H1 (cell line): ENCODE measurements at regions not wholly inside any gene's neighbourhood (a gene's known extent, or its start where the extent isn't known, plus 50 kb on each side); places are given as distances from the start of the nearest gene placed in this dataset.

ENCODE experiments used
- CTCF ChIA-PET: fragments of 300-600 bp; sonication (Branson Sonifier 250); formaldehyde crosslinking; loops from one replicate; lab custom pipeline; 2021; ENCODE audit not compliant: partially characterized antibody; lab: Charles Lee
- POLR2A ChIA-PET: fragments of 300-600 bp; sonication (Branson Sonifier 250); formaldehyde crosslinking; loops from one replicate; lab custom pipeline; 2021; ENCODE audit warnings: inconsistent platforms; ENCODE audit not compliant: partially characterized antibody; lab: Charles Lee
- DNase-seq, 2 experiments: peaks; one replicate each; pipeline versions ENCODE4 v3.0.0 to v3.0.0-alpha.2; 2010 to 2022; ENCODE audit warnings: low spot score in 2 of 2, low read depth in 1 of 2, mixed read lengths in 1 of 2
- FAIRE-seq: peaks from 2 replicates; lab custom pipeline; 2011; peaks lifted over from hg19 to GRCh38; lab: Jason Lieb, UNC
- H2AFZ ChIP-seq: 2 replicates; pipeline ENCODE4 v1.8.1; 2012; ENCODE audit warnings: low read length, inconsistent platforms
- H2AK5ac ChIP-seq: 2 replicates; pipeline ENCODE4 v1.6.1; 2013; ENCODE audit warnings: low read depth, low read length
- H2BK120ac ChIP-seq: replicated peaks from 2 replicates; pipeline ENCODE3; 2013; ENCODE audit warnings: low read depth, low read length, inconsistent platforms
- H2BK12ac ChIP-seq: 2 replicates; pipeline ENCODE4 v1.6.1; 2013; ENCODE audit warnings: low read depth, low read length
- H2BK15ac ChIP-seq: 2 replicates; pipeline ENCODE4 v1.6.1; 2013; ENCODE audit warnings: low read length
- H2BK20ac ChIP-seq: 2 replicates; pipeline ENCODE4 v1.6.1; 2013; ENCODE audit warnings: low read length
- H2BK5ac ChIP-seq: 2 replicates; pipeline ENCODE4 v1.6.1; 2013; ENCODE audit warnings: low read depth, low read length
- H3K14ac ChIP-seq: 2 replicates; pipeline ENCODE4 v1.6.1; 2013; ENCODE audit warnings: inconsistent platforms; ENCODE audit not compliant: insufficient read length
- H3K18ac ChIP-seq: 2 replicates; pipeline ENCODE4 v1.6.1; 2013; ENCODE audit warnings: low read length; ENCODE audit errors: extremely low read depth
- H3K23ac ChIP-seq: 2 replicates; pipeline ENCODE4 v1.6.1; 2013; ENCODE audit warnings: inconsistent platforms; ENCODE audit not compliant: insufficient read length
- H3K23me2 ChIP-seq: 2 replicates; pipeline ENCODE4 v1.6.1; 2013; ENCODE audit warnings: low read depth, low read length
- H3K27ac ChIP-seq: 2 replicates; pipeline ENCODE4 v1.6.1; 2011; ENCODE audit warnings: low read depth, low read length, inconsistent platforms
- H3K27me3 ChIP-seq, 4 experiments: replicated peaks in 1 of 4; 1 replicate in 1 of 4; 2 replicates in 3 of 4; pipeline versions ENCODE4 v1.6.1 to v1.8.1; 2011 to 2013; ENCODE audit warnings: low read length in 3 of 4, mild to moderate bottlenecking in 3 of 4, inconsistent platforms in 2 of 4, mixed read lengths in 2 of 4, moderate library complexity in 1 of 4; ENCODE audit not compliant: control insufficient read depth in 3 of 4, insufficient read depth in 3 of 4; ENCODE audit errors: extremely low read depth in 1 of 4
- H3K36me3 ChIP-seq, 4 experiments: 2 replicates each; pipeline versions ENCODE4 v1.6.1 to v1.8.1; 2011 to 2013; ENCODE audit warnings: mild to moderate bottlenecking in 4 of 4, low read length in 3 of 4, moderate library complexity in 2 of 4, control low read depth in 1 of 4, inconsistent platforms in 1 of 4; ENCODE audit not compliant: insufficient read depth in 4 of 4, control insufficient read depth in 2 of 4
- H3K4ac ChIP-seq: replicated peaks from 2 replicates; pipeline ENCODE3; 2013; ENCODE audit warnings: low read length, low read depth, mixed read lengths, inconsistent platforms; ENCODE audit not compliant: insufficient read length
- H3K4me1 ChIP-seq, 4 experiments: replicated peaks in 1 of 4; 1 replicate in 1 of 4; 2 replicates in 3 of 4; pipeline versions ENCODE4 v1.6.1 to v1.8.1; 2011 to 2013; ENCODE audit warnings: low read length in 3 of 4, inconsistent platforms in 2 of 4, mixed read lengths in 1 of 4; ENCODE audit not compliant: insufficient read depth in 4 of 4, control insufficient read depth in 3 of 4
- H3K4me2 ChIP-seq, 2 experiments: 2 replicates each; pipeline versions ENCODE4 v1.6.1 to v1.8.1; 2011 to 2013; ENCODE audit warnings: low read depth in 2 of 2, low read length in 2 of 2, control low read depth in 1 of 2, inconsistent platforms in 1 of 2, mild to moderate bottlenecking in 1 of 2; ENCODE audit not compliant: insufficient read depth in 1 of 2
- H3K4me3 ChIP-seq, 4 experiments: fragments of 200-600, 300-600 bp in 1 of 4; sonication (generic), shearing (Covaris generic), sonication (Bioruptor Twin) in 1 of 4; 2 replicates each; pipeline versions ENCODE4 v1.5.1 to v1.8.1; 2011 to 2016; ENCODE audit warnings: low read length in 4 of 4, low read depth in 3 of 4, control low read depth in 2 of 4, inconsistent platforms in 2 of 4, mild to moderate bottlenecking in 2 of 4, mixed read lengths in 1 of 4, moderate library complexity in 1 of 4; ENCODE audit not compliant: insufficient read depth in 2 of 4; ENCODE audit errors: extremely low read depth in 1 of 4
- H3K56ac ChIP-seq: replicated peaks from 2 replicates; pipeline ENCODE3; 2013; ENCODE audit warnings: low read depth, mild to moderate bottlenecking, mixed read lengths, low read length, inconsistent platforms; ENCODE audit not compliant: insufficient read length
- H3K79me1 ChIP-seq: 2 replicates; pipeline ENCODE4 v1.6.1; 2013; ENCODE audit warnings: low read depth, low read length, control low read depth
- H3K79me2 ChIP-seq, 2 experiments: 2 replicates each; pipeline versions ENCODE4 v1.6.1 to v1.8.1; 2012 to 2013; ENCODE audit warnings: low read length in 2 of 2, mild to moderate bottlenecking in 2 of 2, inconsistent platforms in 1 of 2; ENCODE audit not compliant: insufficient read depth in 2 of 2, control insufficient read depth in 1 of 2
- H3K9ac ChIP-seq, 4 experiments: replicated peaks in 1 of 4; 1 replicate in 1 of 4; 2 replicates in 3 of 4; pipeline versions ENCODE4 v1.6.1 to v1.8.1; 2011 to 2013; ENCODE audit warnings: low read depth in 3 of 4, low read length in 3 of 4, control low read depth in 2 of 4, mild to moderate bottlenecking in 2 of 4, moderate library complexity in 2 of 4, inconsistent platforms in 1 of 4; ENCODE audit errors: extremely low read depth in 1 of 4
- H3K9me3 ChIP-seq, 2 experiments: 2 replicates each; pipeline versions ENCODE4 v1.6.1 to v1.8.1; 2012 to 2013; ENCODE audit warnings: mild to moderate bottlenecking in 2 of 2, moderate library complexity in 2 of 2, control low read depth in 1 of 2, inconsistent platforms in 1 of 2, low read depth in 1 of 2, low read length in 1 of 2, mixed read lengths in 1 of 2; ENCODE audit not compliant: insufficient read depth in 2 of 2
- H4K20me1 ChIP-seq, 2 experiments: replicated peaks in 1 of 2; 2 replicates each; pipeline versions ENCODE3 to v1.8.1; 2011 to 2013; ENCODE audit warnings: inconsistent platforms in 2 of 2, low read length in 2 of 2, mild to moderate bottlenecking in 1 of 2; ENCODE audit not compliant: insufficient read depth in 2 of 2, control insufficient read depth in 1 of 2
- H4K5ac ChIP-seq: 2 replicates; pipeline ENCODE4 v1.6.1; 2013; ENCODE audit warnings: low read length, low read depth, mixed read lengths, inconsistent platforms; ENCODE audit not compliant: insufficient read length
- H4K8ac ChIP-seq: 2 replicates; pipeline ENCODE4 v1.8.0; 2013; ENCODE audit warnings: mild to moderate bottlenecking, moderate library complexity, low read length, inconsistent platforms; ENCODE audit not compliant: insufficient read depth; ENCODE audit errors: extremely low read depth
- H4K91ac ChIP-seq: replicated peaks from 2 replicates; pipeline ENCODE3; 2013; ENCODE audit warnings: low read length, mixed read lengths, inconsistent platforms; ENCODE audit not compliant: insufficient read length
- ASH2L ChIP-seq: fragments of 200-600, 300-600 bp; sonication (generic); IDR thresholded peaks from one replicate; pipeline ENCODE4 v1.7.1; 2017; ENCODE audit warnings: low read length
- BRCA1 ChIP-seq: IDR thresholded peaks from 2 replicates; pipeline ENCODE4 v1.6.1; 2012; ENCODE audit warnings: low read depth, low read length, improper control_type of control experiment
- CREB1 ChIP-seq: IDR thresholded peaks from 2 replicates; pipeline ENCODE4 v1.6.1; 2012; ENCODE audit warnings: inconsistent platforms
- EP300 ChIP-seq, 2 experiments: IDR thresholded peaks; 1 replicate in 1 of 2; 2 replicates in 1 of 2; pipeline ENCODE4 v1.6.1; 2011 to 2012; ENCODE audit warnings: low read depth in 2 of 2, low read length in 2 of 2, mild to moderate bottlenecking in 2 of 2, borderline replicate concordance in 1 of 2, inconsistent platforms in 1 of 2, moderate library complexity in 1 of 2
- GABPA ChIP-seq: IDR thresholded peaks from 2 replicates; pipeline ENCODE4 v1.6.1; 2011; ENCODE audit warnings: mild to moderate bottlenecking, low read length, moderate library complexity, borderline replicate concordance; ENCODE audit not compliant: insufficient read depth
- PHF8 ChIP-seq: fragments of 200-600 bp; sonication (generic); conservative IDR thresholded peaks from 2 replicates; pipeline ENCODE4 v1.7.1; 2012; ENCODE audit warnings: low read depth, mild to moderate bottlenecking, inconsistent platforms, low read length, moderate library complexity
- POU5F1 ChIP-seq: IDR thresholded peaks from 2 replicates; pipeline ENCODE4 v1.6.1; 2011; ENCODE audit warnings: low read depth, mild to moderate bottlenecking, low read length, moderate library complexity
- SIN3A ChIP-seq, 2 experiments: IDR thresholded peaks in 1 of 2; conservative IDR thresholded peaks in 1 of 2; 2 replicates each; pipeline ENCODE4 v1.6.1; 2011 to 2012; ENCODE audit warnings: low read length in 2 of 2, improper control_type of control experiment in 1 of 2, low read depth in 1 of 2, mild to moderate bottlenecking in 1 of 2
- TEAD4 ChIP-seq: IDR thresholded peaks from 2 replicates; pipeline ENCODE4 v1.6.1; 2012; ENCODE audit warnings: low read depth, low read length, inconsistent platforms, mixed read lengths
- YY1 ChIP-seq: IDR thresholded peaks from 2 replicates; pipeline ENCODE4 v1.6.1; 2011; ENCODE audit warnings: low read depth, mild to moderate bottlenecking, low read length
- TF ChIP-seq, protein P1 (sequence below): IDR thresholded peaks from 2 replicates; pipeline ENCODE4 v1.6.1; 2012; ENCODE audit warnings: low read length, inconsistent platforms

DNA sequence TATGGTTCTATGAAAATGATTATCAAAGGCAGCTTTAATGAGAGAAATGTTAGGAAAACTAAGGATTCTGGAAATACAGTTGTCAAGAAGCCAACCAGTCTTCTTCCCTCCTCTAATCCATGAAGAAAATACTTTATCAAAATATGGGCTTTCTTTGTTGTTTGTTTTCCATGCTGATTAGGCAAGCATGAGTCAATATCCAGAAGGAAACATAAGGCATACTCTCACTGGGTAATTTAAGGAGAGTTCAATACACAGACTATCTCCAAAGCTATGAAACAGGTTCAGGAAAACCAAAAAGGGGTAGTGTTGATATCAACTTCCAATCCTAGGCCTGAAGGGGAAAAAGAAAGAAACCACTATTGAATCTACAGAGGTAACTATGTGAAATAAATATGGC, 68.7 kb upstream of the CMC1 start:
- no peak for FAIRE-seq
- no peak overlapping the region for H3K23ac ChIP-seq

More for the DNA sequence above, 68.7 kb upstream of the CMC1 start:
- H3K14ac ChIP-seq, result no peak overlapping the region
- no peak overlapping the region for H2BK20ac ChIP-seq
- H2AFZ ChIP-seq, result no peak overlapping the region
- H3K18ac ChIP-seq, result no peak overlapping the region
- no peak overlapping the region for H3K4ac ChIP-seq
- POLR2A ChIA-PET, result no interaction called here
- H2BK120ac ChIP-seq, result no peak overlapping the region
- H2BK15ac ChIP-seq, result no peak overlapping the region
- H2AK5ac ChIP-seq, result no peak overlapping the region
- TF ChIP-seq BRCA1 (no peak), YY1 (no peak), SIN3A (conservative IDR thresholded peaks at IDR 0.05 in 1 of 2, IDR thresholded peaks at IDR 0.05 in 1 of 2; ENCODE audit: low read depth in 1 of 2, low read length in 2 of 2) (no peak), EP300 (IDR thresholded peaks at IDR 0.05; ENCODE audit: borderline replicate concordance in 1 of 2, low read depth in 2 of 2, low read length in 2 of 2) (no peak), GABPA (no peak), CREB1 (no peak), ASH2L (no peak), PHF8 (no peak), POU5F1 (no peak), TEAD4 (no peak)
- TF ChIP-seq, protein P1, sequence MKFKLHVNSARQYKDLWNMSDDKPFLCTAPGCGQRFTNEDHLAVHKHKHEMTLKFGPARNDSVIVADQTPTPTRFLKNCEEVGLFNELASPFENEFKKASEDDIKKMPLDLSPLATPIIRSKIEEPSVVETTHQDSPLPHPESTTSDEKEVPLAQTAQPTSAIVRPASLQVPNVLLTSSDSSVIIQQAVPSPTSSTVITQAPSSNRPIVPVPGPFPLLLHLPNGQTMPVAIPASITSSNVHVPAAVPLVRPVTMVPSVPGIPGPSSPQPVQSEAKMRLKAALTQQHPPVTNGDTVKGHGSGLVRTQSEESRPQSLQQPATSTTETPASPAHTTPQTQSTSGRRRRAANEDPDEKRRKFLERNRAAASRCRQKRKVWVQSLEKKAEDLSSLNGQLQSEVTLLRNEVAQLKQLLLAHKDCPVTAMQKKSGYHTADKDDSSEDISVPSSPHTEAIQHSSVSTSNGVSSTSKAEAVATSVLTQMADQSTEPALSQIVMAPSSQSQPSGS, result no peak
- H3K4me3 ChIP-seq, result no peak overlapping the region
- H4K5ac ChIP-seq, result no peak overlapping the region
- no peaks in the 10 kb centered on the region for H3K27me3 ChIP-seq
- H4K8ac ChIP-seq, result no peak overlapping the region
- H3K23me2 ChIP-seq, result no peaks in the 10 kb centered on the region
- H3K56ac ChIP-seq, result no peak overlapping the region
- no peaks in the 10 kb centered on the region for H3K79me2 ChIP-seq
- no peaks in the 10 kb centered on the region for H3K4me1 ChIP-seq
- CTCF ChIA-PET, result no interaction called here
- H2BK12ac ChIP-seq, result no peak overlapping the region
- no peak overlapping the region for H3K4me2 ChIP-seq
- H3K9ac ChIP-seq, result no peak overlapping the region
- H3K79me1 ChIP-seq, result no peaks in the 10 kb centered on the region
- no peaks in the 10 kb centered on the region for H4K20me1 ChIP-seq
- H3K36me3 ChIP-seq, result no peaks in the 10 kb centered on the region
- no peak overlapping the region for H2BK5ac ChIP-seq
- H3K9me3 ChIP-seq, result no peaks in the 10 kb centered on the region
- no peak overlapping the region for H4K91ac ChIP-seq
- H3K27ac ChIP-seq, result no peak overlapping the region
- no peak for DNase-seq
